Adipocyte (in vitro differentiated cells): ENCODE measurements at regions not wholly inside any gene's neighbourhood (a gene's known extent, or its start where the extent isn't known, plus 50 kb on each side); places are given as distances from the start of the nearest gene placed in this dataset.

Experiments
- DNase-seq: peaks from one replicate; pipeline ENCODE4 v3.0.0-alpha.2; 2015; ENCODE audit warnings: low read depth
- H3K27me3 ChIP-seq: replicated peaks from 2 replicates; pipeline ENCODE4 v1.7.0; 2013; ENCODE audit warnings: mild to moderate bottlenecking, low read length, moderate library complexity; ENCODE audit not compliant: control insufficient read depth, insufficient read depth
- H3K36me3 ChIP-seq: 2 replicates; pipeline ENCODE4 v1.7.0; 2013; ENCODE audit warnings: low read length, mild to moderate bottlenecking, moderate library complexity; ENCODE audit not compliant: control insufficient read depth, insufficient read depth, severe bottlenecking
- H3K4me1 ChIP-seq: 2 replicates; pipeline ENCODE4 v1.7.0; 2013; ENCODE audit warnings: mild to moderate bottlenecking, low read length, moderate library complexity; ENCODE audit not compliant: control insufficient read depth, insufficient read depth
- H3K4me3 ChIP-seq: 2 replicates; pipeline ENCODE4 v1.7.0; 2013; ENCODE audit warnings: mild to moderate bottlenecking, low read length, moderate library complexity
- H3K9ac ChIP-seq: 2 replicates; pipeline ENCODE4 v1.7.0; 2013; ENCODE audit warnings: mild to moderate bottlenecking, low read length, moderate library complexity
- H3K9me3 ChIP-seq: 2 replicates; pipeline ENCODE4 v1.7.0; 2013; ENCODE audit warnings: mild to moderate bottlenecking, low read length, moderate library complexity; ENCODE audit not compliant: control insufficient read depth

DNA sequence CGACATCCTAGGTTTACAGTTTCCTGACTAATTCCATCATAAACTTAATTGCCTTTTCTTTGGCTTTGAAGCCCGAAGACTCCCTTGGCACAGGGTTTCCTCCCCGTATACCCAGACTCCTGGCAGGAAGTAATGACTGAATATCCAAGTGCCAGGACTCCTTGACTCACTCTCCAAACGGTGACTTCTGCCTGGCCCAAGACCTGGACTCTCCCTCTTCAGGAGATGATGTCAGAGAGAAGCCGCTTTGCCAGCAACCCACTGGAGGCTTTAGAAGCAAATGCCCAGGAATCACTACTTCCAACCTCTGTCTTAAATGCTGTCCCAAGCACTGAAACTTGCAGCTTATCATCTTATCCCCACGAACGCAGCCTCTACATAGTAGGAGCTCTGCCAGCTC is 146.5 kb downstream of the RGS9 start:
- Histone ChIP-seq H3K9me3 (peaks cover 15% of the 10 kb centered on the region), H3K4me3 (no peak overlapping the region), H3K9ac (no peak overlapping the region), H3K36me3 (no peaks in the 10 kb centered on the region), H3K27me3 (no peaks in the 10 kb centered on the region), H3K4me1 (peaks cover 9% of the 10 kb centered on the region)
- DNase-seq, result no peak

DNA sequence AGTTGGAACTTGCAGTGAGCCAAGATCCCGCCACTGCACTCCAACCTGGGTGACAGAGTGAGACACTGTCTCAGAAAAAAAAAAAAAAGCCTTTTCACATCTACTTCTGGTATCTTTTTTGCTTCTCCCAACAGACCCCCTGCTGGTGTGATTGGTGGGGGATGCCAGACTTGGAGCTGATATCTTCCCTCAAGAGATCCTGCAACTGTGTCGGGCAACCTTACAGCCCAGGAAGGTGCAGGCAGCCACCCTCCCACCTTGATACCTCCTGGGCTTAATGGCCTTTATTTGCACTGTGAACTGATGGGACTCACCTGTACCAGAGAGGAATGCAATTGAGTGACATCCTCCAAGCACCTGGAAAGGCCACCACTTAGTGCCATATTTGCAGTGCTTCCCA is 142.3 kb downstream of the RGS9 start:
- H3K9ac ChIP-seq, result no peak overlapping the region
- H3K4me1 ChIP-seq, result peaks cover 9% of the 10 kb centered on the region
- H3K4me3 ChIP-seq, result no peak overlapping the region
- H3K36me3 ChIP-seq, result no peaks in the 10 kb centered on the region
- peaks cover 8% of the 10 kb centered on the region for H3K9me3 ChIP-seq
- no peaks in the 10 kb centered on the region for H3K27me3 ChIP-seq
- DNase-seq, result no peak

DNA sequence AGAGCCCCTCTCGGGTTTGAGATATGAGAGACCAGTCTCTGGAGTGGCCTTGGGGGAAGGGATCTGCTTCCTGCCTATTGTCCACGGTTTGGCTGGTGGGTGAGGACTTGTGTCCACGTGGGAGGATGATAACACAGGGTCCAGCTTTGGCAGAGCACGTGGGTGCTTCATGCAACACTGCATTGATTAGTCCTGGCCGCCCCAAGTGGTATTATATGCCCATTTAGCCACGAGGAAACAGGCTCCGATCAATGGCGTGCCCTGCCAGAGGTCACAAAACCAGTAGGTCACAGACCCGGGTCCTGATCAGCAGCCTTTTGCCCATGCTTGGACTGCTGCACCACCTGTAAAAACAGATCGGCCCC is 141.6 kb downstream of the RGS9 start:
- Histone ChIP-seq H3K9me3 (peaks cover 8% of the 10 kb centered on the region), H3K27me3 (no peaks in the 10 kb centered on the region), H3K9ac (no peak overlapping the region), H3K4me3 (no peak overlapping the region), H3K36me3 (no peaks in the 10 kb centered on the region), H3K4me1 (peaks cover 9% of the 10 kb centered on the region)
- no peak for DNase-seq

DNA sequence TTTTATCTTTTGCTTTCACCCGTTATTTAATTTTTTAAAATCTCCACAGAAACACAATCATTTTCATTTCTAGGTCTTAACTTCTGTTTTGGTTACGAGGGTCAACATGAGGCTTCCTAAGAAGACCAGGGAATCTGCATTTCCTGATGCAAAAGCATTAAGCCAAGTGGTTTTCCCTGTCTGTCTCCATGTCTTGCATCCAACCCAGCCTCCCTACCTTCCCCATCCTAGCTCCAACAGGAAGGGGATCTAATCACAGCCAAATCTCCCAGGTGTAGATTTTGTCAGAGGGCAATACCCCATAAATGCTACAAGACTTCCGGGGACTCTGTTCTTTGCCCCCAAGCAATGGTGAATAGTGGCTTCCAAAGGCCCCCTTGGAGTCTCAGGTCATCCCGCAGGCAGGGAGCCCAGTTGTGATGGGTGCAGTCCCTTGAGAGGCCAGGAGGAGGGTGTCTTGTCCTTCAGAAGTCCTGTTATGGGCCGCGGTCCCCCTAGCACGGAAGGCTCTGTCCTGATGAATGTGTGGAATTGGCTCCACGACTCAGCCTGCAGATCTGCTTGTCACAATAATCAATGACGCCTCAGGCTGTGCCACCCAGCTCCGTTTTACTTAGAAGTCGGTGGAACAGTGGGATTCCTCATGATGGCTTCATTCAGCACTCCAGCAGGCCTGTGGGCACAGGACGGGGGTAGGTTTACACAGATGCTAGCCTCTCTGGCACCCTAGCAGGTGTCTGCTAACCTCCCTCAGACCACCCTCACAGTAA is 141.1 kb downstream of the RGS9 start:
- H3K36me3 ChIP-seq, result no peaks in the 10 kb centered on the region
- H3K4me3 ChIP-seq, result peak overlapping the region; percentile 55
- H3K9me3 ChIP-seq, result peaks cover 7% of the 10 kb centered on the region
- H3K4me1 ChIP-seq, result peaks cover 9% of the 10 kb centered on the region
- peak overlapping the region; percentile 28 for H3K9ac ChIP-seq
- peak; percentile 76 for DNase-seq
- H3K27me3 ChIP-seq, result no peaks in the 10 kb centered on the region

DNA sequence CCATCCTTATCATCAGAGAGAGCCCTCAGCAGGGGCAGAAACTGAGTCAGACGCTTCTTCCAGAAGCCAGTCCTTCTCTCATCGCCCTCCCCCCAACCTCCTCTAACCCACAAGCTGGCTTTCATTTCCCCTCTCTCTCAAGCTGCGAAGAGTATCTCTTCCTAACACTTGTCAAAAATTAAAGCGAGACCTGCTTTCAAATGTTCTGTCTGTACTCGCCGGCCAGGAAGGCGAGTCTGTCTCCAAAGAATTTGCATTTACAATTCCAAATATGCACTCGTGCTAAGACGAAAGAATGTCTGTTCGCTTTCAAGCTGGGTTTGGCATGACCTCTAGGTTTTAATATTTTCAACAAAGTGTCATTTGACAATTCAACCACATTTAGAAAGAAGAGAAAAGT is 140.4 kb downstream of the RGS9 start:
- DNase-seq, result peak; percentile 48
- peak overlapping the region; percentile 28 for H3K9ac ChIP-seq
- H3K4me1 ChIP-seq, result peaks cover 9% of the 10 kb centered on the region
- no peaks in the 10 kb centered on the region for H3K36me3 ChIP-seq
- peaks cover under 1% of the 10 kb centered on the region for H3K9me3 ChIP-seq
- H3K27me3 ChIP-seq, result no peaks in the 10 kb centered on the region
- H3K4me3 ChIP-seq, result peak overlapping the region; percentile 55
